ENCODE measurements at regions not wholly inside any gene's neighbourhood (a gene's known extent, or its start where the extent isn't known, plus 50 kb on each side); places are given as distances from the start of the nearest gene placed in this dataset.

DNA sequence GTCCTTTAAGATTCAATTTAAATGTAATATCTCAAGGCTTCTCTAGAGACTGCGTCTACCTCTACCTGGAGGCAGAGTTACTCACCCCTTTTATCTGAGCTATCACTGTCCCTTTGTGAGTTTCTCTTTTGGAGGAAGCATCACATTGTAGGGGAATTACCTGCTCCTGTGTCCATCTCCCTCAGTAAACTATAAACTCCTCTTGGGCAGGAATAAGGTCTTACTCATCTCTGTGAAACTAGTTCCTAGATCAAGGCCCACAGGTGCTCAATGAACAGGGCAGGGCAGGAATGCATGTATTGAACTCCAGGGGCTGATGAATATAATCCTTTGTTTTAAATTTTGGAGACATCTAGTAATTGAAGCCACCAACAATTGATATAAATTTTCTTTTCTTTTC lies 139.8 kb upstream of the ERCC6L2 start:
- Mint-ChIP-seq H3K27ac (no peak overlapping the region), H3K9me3 (no peaks in the 10 kb centered on the region), H3K36me3 (no peaks in the 10 kb centered on the region), H3K4me1 (peaks cover 3% of the 10 kb centered on the region), H3K4me3 (no peak overlapping the region)
- DNase-seq (ENCODE audit: low spot score in 2 of 2) (no peak), ATAC-seq (no peak)

DNA sequence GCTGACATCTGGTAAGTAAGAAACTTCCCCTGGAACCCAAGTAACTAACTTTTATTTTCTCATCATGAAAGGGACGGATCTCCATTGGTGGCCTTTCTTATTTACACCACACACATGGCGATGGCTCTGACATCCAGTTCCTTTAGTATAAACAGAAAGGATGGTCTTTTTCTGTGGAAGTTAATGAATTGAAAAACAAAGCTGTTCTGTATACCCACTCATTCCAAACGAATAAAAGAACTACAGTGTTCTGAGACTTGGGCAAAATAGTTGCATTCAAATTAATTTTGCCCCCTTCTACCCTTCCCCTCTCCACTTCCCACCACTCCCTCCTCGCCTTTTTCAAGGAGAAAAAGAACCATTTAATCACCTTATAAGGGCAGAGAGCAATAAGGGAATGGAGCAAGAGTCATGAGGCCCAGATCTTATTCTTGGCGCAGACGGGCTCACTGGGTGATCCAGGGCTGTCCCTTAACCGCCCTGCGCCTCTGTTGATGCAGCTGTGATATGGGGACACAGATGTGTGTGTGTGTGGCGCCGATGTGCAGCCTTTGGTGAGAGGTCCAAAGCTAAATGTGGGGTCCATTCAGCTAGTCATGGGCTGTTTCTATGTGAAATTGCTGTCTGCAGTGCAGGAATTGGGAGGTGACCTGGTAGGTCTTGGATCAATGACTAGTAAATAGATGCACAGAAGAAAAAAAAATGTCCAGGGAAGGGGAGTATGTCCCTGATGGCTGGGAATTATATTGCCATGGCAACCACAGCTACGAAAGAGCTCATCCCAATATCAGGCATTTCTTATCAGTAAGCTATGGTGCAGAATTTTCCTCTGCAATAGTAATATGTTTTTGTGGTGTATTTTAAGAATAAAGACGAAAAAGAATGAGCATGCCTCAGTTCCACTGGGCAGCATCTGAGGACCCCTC lies 141.5 kb upstream of the ERCC6L2 start:
- Mint-ChIP-seq H3K9me3 (no peaks in the 10 kb centered on the region), H3K4me3 (no peak overlapping the region), H3K36me3 (no peaks in the 10 kb centered on the region), H3K27ac (no peak overlapping the region), H3K4me1 (no peaks in the 10 kb centered on the region)
- DNase-seq (ENCODE audit: low spot score in 2 of 2) (no peak), ATAC-seq (no peak)

DNA sequence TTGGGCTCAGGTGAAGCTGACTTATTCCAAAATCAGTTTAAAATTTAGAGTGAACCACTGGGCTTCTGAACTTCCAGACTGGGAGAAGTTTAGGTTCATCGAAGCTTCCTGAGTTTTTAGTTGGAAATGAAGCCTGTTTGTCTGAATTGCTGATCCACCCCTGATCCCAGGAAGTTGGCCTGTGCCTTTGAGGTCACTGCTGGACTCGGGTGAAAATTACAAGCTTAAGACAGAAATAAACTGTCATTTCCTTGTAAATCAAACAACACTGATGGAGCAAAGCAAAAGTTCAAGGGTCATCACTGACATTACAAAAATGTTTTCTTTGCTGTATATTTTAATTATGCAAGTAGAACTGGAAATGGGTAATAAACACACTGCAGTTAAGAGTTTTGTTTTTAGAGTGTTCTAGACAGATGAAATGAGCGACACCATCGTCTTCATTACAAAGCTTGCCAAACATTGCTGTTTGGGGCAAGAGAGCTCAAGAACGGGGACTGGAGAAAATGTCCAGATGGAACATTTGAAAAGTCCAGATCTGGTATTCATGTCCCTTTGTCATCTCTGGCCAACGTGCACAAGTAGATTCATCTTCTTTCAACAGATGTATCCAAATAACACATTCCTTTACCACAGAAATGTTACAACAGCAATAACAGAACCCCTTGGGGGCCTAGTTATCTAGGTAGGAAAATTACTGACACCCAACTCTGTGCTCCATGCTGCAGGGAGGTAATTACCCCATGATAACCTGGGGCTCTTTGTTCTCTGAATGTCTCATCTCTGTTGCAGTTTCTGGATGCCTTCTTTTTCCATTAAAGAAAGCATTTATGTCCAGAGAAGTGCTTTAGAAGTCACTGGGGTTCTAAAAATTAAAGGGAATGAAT lies 142.4 kb upstream of the ERCC6L2 start:
- DNase-seq (ENCODE audit: low spot score in 2 of 2) (no peak), ATAC-seq (no peak)
- H3K4me1 Mint-ChIP-seq, result no peaks in the 10 kb centered on the region
- no peaks in the 10 kb centered on the region for H3K36me3 Mint-ChIP-seq
- no peaks in the 10 kb centered on the region for H3K9me3 Mint-ChIP-seq
- H3K4me3 Mint-ChIP-seq, result no peak overlapping the region
- H3K27ac Mint-ChIP-seq, result peak overlapping the region; percentile 12

DNA sequence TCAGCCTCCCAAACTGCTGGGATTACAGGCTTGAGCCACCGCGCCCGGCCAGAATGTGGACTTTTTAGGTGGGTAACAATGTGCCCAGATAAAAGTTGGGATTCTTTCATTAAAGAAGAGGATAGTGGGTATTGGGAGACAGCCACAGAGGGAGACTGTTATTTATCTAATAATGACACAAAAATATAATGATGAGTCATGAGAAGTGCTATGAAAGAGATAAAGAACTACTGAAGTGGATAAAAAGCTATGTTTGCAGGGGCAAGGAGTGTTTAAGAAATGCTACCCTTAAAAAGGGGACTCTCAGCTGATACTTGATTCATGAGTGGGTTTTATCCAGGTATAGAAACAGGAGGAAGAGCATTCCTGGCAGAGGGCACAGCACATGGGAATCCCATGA lies 143.6 kb upstream of the ERCC6L2 start:
- no peak for DNase-seq (ENCODE audit: low spot score in 2 of 2)

DNA sequence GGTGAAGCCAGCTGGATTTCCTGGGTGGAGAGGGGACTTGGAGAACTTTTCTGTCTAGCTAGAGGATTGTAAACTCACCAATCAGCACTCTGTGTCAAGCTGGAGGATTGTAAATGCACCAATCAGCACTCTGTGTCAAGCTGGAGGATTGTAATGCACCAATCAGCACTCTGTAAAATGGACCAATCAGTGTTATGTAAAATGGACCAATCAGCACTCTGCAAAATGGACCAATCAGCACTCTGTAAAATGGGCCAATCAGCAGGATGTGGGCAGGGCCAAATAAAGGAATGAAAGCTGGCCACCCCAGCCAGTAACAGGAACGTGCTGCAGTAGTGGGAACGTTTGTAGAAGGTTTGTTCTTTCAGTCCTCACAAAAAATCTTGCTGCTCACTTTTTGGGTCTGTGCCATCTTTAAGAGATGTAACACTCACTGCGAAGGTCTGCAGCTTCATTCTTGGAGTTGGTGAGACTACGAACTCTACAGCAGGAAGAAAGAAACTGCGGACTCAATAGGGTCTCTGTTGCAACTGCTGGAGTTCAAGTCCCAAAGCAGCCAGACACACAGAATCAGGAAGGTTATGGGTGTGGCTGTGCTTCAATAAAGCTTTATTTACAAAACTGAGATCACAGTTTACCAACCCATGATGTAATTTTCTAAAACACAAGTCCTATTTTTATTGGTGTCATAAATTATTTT lies 145.7 kb upstream of the ERCC6L2 start:
- peaks cover 19% of the 10 kb centered on the region for H3K4me1 Mint-ChIP-seq
- no peak for DNase-seq (ENCODE audit: low spot score in 2 of 2)
- H3K9me3 Mint-ChIP-seq, result peaks cover 3% of the 10 kb centered on the region
- no peak for ATAC-seq
- H3K27ac Mint-ChIP-seq, result no peak overlapping the region
- H3K4me3 Mint-ChIP-seq, result no peak overlapping the region
- H3K36me3 Mint-ChIP-seq, result peaks cover 5% of the 10 kb centered on the region

More for the DNA sequence above, 143.6 kb upstream of the ERCC6L2 start:
- no peak for ATAC-seq
- Mint-ChIP-seq H3K27ac (no peak overlapping the region), H3K36me3 (peaks cover 5% of the 10 kb centered on the region), H3K4me3 (no peak overlapping the region), H3K4me1 (peaks cover 6% of the 10 kb centered on the region), H3K9me3 (no peaks in the 10 kb centered on the region)

DNA sequence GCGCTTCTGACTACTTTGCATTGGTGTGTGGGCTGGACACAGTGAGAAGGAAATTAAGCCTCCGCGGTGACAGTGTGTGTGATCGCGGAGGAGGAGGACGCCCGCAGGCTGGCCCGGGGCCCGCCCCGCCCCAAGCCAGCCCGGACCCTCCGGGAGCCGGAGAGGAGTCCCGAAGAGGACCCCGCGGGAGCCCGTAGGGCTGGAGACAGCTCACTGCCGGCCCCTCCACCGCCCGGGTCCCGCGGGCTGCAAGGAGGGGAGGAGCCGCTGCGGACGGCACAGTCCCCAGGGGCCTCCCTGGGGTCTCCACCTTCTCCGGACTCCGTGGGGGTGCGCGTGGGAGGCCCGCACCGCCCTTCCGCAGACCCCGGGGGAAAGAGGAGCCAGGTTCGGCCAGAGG lies 146.4 kb upstream of the ERCC6L2 start:
- H3K9me3 Mint-ChIP-seq, result peaks cover 3% of the 10 kb centered on the region
- DNase-seq (ENCODE audit: low spot score in 2 of 2) (no peak), ATAC-seq (no peak)
- H3K4me1 Mint-ChIP-seq, result peaks cover 27% of the 10 kb centered on the region
- H3K4me3 Mint-ChIP-seq, result no peak overlapping the region
- H3K27ac Mint-ChIP-seq, result no peak overlapping the region
- peaks cover 5% of the 10 kb centered on the region for H3K36me3 Mint-ChIP-seq

DNA sequence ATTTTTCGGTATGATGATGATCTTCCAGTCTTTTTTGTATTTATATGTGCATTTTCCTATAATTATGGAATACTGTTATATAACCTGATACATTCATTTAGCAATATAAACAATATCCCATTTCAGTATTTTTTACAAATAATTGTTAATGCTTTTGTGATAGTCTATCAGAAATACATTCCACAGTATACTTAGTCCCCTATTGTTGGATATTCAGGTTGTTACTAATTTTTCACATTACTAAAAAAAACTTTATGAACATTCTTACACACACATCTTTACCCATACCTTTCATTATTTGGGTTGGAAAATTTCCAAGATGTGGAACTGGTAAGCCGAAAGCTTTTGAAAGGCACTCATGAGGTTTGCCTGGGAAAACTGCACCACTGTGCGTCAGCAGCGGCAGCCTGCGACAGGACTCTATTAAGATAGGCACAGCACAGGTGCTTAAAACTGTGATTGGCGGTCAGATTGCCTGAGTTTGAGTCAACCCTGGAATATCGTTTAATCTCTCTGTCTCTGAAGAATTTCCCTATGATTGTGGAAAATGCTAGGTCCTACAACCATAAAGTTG lies 147.5 kb upstream of the ERCC6L2 start:
- Mint-ChIP-seq H3K4me1 (peaks cover 37% of the 10 kb centered on the region), H3K4me3 (no peak overlapping the region), H3K36me3 (peaks cover 5% of the 10 kb centered on the region), H3K27ac (no peak overlapping the region), H3K9me3 (peaks cover 3% of the 10 kb centered on the region)
- ATAC-seq (no peak), DNase-seq (ENCODE audit: low spot score in 2 of 2) (no peak)

DNA sequence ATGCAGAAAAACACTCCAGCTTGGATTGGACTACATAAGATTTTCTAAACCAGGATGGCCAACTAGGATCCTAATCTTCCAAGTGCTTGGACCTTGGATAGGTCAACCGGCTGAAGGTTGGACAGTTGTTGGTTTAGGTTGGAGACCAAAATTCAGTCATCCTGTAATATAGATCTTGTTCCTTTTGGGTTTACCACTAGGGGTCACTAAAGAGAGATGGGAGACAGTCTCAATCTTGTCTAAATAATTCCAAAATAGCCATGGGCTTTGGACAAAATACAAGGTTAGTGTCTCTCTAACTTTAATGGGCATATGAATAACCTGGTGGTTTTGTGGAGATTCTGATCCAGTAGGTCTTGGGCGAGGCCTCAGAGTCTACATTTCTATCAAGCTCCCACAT lies 148.7 kb upstream of the ERCC6L2 start:
- no peak for ATAC-seq
- DNase-seq (ENCODE audit: low spot score in 2 of 2), result no peak
- H3K4me1 Mint-ChIP-seq, result peaks cover 46% of the 10 kb centered on the region

DNA sequence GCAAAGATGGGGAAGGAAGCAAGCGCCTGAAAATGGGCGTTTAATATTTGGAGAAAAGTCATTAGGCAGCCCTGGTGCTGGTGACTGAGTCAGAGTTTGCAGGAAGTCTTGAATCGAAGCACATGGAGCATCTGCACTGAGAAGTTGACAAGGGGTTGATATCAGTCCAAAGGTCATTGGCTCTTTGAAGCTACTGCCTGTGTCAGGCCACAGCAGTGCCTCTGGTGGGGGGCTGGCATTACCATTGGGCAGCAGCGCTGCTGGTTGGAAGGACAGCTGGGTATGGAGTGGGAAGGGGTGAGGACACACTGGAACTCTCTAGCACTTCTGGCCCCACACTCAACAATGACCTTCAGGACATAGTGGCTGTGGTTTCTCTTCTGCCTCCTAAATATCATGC lies 150.4 kb upstream of the ERCC6L2 start:
- Mint-ChIP-seq H3K4me1 (peaks cover 46% of the 10 kb centered on the region), H3K36me3 (peaks cover 5% of the 10 kb centered on the region), H3K27ac (peak overlapping the region; percentile 27), H3K4me3 (peak overlapping the region; percentile 43), H3K9me3 (peaks cover 3% of the 10 kb centered on the region)
- peak in 1 of 2 donors; percentile 55 for DNase-seq (ENCODE audit: low spot score in 2 of 2)
- peak; percentile 55 for ATAC-seq

More for the DNA sequence above, 148.7 kb upstream of the ERCC6L2 start:
- no peak overlapping the region for H3K27ac Mint-ChIP-seq
- no peak overlapping the region for H3K4me3 Mint-ChIP-seq
- H3K9me3 Mint-ChIP-seq, result peaks cover 3% of the 10 kb centered on the region
- H3K36me3 Mint-ChIP-seq, result peaks cover 5% of the 10 kb centered on the region

DNA sequence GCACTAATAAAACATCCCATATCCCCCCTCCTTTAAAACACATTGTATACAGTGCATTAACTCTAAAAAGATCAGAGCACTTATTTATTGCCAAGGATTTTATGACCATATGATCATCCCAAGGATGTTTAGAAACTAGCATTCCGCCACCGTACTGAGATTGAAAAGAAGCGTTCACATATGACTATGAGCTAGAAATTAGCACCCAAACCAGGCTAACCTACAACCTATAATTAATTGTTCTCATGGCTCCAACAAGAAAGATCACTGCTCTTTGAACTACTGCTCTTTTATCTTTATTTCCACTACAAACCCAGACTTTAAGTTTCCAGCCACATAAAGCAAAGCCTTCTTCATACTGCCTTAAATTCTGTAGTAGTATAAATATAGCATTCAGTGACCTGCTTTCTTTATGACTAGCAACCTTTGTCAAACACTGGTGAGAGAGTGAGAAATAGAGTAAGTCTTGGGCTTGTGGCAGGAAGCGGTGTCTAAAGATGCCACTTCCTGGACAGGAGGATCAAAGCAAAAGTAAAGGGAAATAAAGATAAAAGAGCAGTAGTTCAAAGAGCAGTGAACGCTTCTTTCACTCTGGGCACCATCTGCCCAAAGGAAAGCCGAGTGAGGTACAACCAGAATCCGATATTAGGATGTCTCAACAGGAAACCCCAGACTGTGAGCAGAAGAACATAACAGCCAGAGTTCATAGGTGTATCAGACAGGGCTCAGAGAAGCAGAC lies 151.1 kb upstream of the ERCC6L2 start:
- H3K4me3 Mint-ChIP-seq, result peak overlapping the region; percentile 43
- peak; percentile 27 to 72 for DNase-seq (ENCODE audit: low spot score in 2 of 2)
- peaks cover 5% of the 10 kb centered on the region for H3K36me3 Mint-ChIP-seq
- peaks cover 46% of the 10 kb centered on the region for H3K4me1 Mint-ChIP-seq
- H3K27ac Mint-ChIP-seq, result peak overlapping the region; percentile 27
- ATAC-seq, result peak; percentile 97
- peaks cover 3% of the 10 kb centered on the region for H3K9me3 Mint-ChIP-seq

DNA sequence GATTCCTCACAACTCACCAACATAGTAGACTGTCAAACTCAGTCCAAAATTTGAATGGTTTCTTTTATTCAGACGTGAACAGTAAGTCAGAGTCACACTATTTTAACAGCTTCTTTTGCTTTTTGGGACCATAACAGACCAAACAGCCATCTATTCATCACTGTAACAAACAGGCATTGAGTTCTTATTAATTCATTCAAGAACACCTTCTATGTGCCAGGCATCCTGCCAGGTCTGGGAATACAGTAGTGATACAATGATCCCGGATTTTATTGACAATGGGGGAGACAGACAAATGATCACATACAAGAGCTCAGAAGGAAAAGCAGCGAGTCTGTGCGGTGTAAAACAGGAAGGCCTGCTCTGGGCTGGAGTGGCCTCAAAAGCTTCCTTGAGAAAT lies 153.3 kb upstream of the ERCC6L2 start:
- Mint-ChIP-seq H3K27ac (no peak overlapping the region), H3K4me1 (peaks cover 43% of the 10 kb centered on the region), H3K36me3 (peaks cover 2% of the 10 kb centered on the region), H3K4me3 (no peak overlapping the region), H3K9me3 (peaks cover 9% of the 10 kb centered on the region)
- DNase-seq (ENCODE audit: low spot score in 2 of 2) (no peak), ATAC-seq (no peak)

DNA sequence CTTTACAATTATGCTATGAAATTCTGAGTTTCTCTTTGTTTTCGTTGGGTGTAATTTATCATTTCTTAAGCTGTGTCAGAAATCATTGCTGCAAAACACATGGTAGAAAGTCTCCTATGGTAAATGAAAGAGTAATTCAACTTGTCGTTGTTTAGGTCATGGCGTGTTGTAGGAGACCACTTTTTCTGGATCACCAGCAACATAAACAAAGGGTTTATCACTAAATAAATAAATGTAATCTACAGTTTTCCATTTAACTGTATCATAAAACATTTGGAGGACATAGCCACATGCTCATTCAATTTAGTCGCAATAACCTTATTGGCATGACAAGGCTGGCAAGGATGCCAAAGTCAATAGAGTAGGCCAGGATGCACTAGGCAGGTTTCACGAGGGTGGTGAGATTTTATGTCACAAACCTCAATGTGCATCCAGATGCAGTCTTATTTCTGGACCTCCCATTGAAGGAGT lies 154.4 kb upstream of the ERCC6L2 start:
- DNase-seq (ENCODE audit: low spot score in 2 of 2) (no peak), ATAC-seq (no peak)
- no peak overlapping the region for H3K27ac Mint-ChIP-seq
- no peak overlapping the region for H3K4me3 Mint-ChIP-seq
- no peaks in the 10 kb centered on the region for H3K36me3 Mint-ChIP-seq
- peaks cover 40% of the 10 kb centered on the region for H3K4me1 Mint-ChIP-seq
- peaks cover 9% of the 10 kb centered on the region for H3K9me3 Mint-ChIP-seq

DNA sequence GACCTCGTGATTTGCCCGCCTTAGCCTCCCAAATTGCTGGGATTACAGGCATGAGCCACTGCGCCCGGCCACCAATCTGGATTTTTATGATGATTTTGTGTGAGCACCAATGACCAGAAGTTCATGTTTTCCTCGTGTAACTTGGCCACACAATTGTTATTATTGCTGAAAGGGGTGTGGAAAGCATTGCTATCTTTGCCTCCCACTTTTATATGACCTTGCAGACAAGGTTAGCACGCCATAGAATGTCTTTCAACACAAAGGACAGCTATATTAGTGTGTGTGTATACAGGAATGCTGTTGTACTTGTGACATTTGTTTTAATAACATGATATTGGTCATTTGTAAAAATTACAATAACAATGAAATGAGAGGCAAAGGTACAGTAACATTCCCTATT lies 155.0 kb upstream of the ERCC6L2 start:
- no peak overlapping the region for H3K4me3 Mint-ChIP-seq
- H3K9me3 Mint-ChIP-seq, result peaks cover 11% of the 10 kb centered on the region
- H3K36me3 Mint-ChIP-seq, result no peaks in the 10 kb centered on the region
- ATAC-seq (no peak), DNase-seq (ENCODE audit: low spot score in 2 of 2) (no peak)
- no peak overlapping the region for H3K27ac Mint-ChIP-seq
- H3K4me1 Mint-ChIP-seq, result peaks cover 34% of the 10 kb centered on the region

DNA sequence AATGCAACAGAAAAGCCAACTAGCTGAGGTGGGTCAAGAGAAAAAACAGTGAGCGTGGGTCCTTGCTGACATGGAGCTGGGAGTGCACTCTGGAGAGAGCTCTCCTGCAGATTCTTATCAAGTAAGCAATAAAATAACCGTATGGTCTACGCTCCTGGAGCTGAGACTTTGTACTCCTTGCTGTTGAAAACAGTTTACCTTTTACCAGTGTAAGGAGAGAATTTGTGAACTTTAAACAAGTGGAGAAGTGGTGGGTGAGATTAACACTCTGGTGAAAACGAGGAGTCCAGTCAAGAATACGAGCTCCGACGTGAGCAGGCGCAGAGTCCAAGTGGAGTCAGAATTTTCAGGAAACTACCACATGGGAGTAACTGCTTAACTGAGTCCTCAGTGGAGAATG lies 156.1 kb upstream of the ERCC6L2 start:
- DNase-seq (ENCODE audit: low spot score in 2 of 2) (no peak), ATAC-seq (no peak)
- Mint-ChIP-seq H3K4me3 (no peak overlapping the region), H3K4me1 (peaks cover 22% of the 10 kb centered on the region), H3K27ac (no peak overlapping the region), H3K36me3 (no peaks in the 10 kb centered on the region), H3K9me3 (peaks cover 11% of the 10 kb centered on the region)
